Activated CD4-positive, alpha-beta T cell treated with anti-CD3 and anti-CD28 coated beads for 36 hours (primary cell): ENCODE measurements at regions not wholly inside any gene's neighbourhood (a gene's known extent, or its start where the extent isn't known, plus 50 kb on each side); places are given as distances from the start of the nearest gene placed in this dataset.
"Not testable (repeated sequence)": the region's sequence is repeated elsewhere in the genome, so short reads cannot be mapped to it uniquely, and the experiment has no call there.

ENCODE experiments used
- ATAC-seq: fragments of 200-7000 bp; cut with Tn5 transposase; one replicate; pipeline ENCODE4 v1.10.0; 2021; ENCODE audit warnings: mild to moderate bottlenecking, moderate library complexity
- CTCF ChIA-PET: fragments of 350-600 bp; sonication (Branson Sonifier 250); formaldehyde crosslinking; loops from one replicate; lab custom pipeline; 2021; ENCODE audit warnings: antibody characterized with exemption; lab: Charles Lee
- POLR2A ChIA-PET: fragments of 350-600 bp; sonication (Branson Sonifier 250); formaldehyde crosslinking; loops from one replicate; lab custom pipeline; 2021; ENCODE audit warnings: antibody characterized with exemption, inconsistent platforms; lab: Charles Lee
- DNase-seq: peaks from one replicate; pipeline ENCODE4 v3.0.0-alpha.2; 2020
- H3K27ac Mint-ChIP-seq: one replicate; pipeline ENCODE4 v1.8.0; 2021; ENCODE audit warnings: mixed read lengths
- H3K27me3 Mint-ChIP-seq: one replicate; pipeline ENCODE4 v1.8.0; 2021; ENCODE audit warnings: mixed read lengths
- H3K36me3 Mint-ChIP-seq: one replicate; pipeline ENCODE4 v1.8.0; 2021; ENCODE audit warnings: low read depth, mixed read lengths
- H3K4me1 Mint-ChIP-seq: one replicate; pipeline ENCODE4 v1.8.0; 2021; ENCODE audit warnings: mixed read lengths
- H3K4me3 Mint-ChIP-seq: one replicate; pipeline ENCODE4 v1.8.0; 2021; ENCODE audit warnings: mild to moderate bottlenecking, moderate library complexity, mixed read lengths
- H3K9me3 Mint-ChIP-seq: one replicate; pipeline ENCODE4 v1.8.0; 2021; ENCODE audit warnings: low read depth, mixed read lengths
- intact Hi-C, 2 experiments: fragments of 100-400 bp; cut with DNase I in 1 of 2; cut with micrococcal nuclease in 1 of 2; formaldehyde crosslinking; loops; one replicate each; pipeline versions ENCODE4 v1.14.2 to v1.15.1; 2022 to 2024; cut with DNase I, micrococcal nuclease

DNA sequence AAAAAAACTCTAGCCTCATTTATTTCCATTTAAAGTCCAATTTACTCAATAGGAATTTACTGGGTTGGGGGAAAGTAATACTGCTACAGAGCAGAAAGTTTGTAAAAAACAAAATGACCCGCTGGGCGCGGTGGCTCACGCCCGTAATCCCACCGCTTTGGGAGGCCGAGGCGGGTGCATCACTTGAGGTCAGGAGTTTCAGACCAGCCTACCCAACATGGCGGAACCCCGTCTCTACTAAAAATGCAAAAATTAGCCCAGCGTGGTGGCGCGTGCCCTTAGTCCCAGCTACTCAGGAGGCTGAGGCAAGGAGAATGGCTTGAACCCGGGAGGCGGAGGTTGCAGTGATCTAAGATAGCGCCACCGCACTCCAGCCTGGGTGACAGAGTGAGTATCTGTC, 745.6 kb downstream of the SLITRK1 start:
- Mint-ChIP-seq H3K9me3 (no peaks in the 10 kb centered on the region), H3K27ac (no peak overlapping the region), H3K36me3 (no peaks in the 10 kb centered on the region), H3K4me3 (no peak overlapping the region), H3K27me3 (no peaks in the 10 kb centered on the region), H3K4me1 (no peaks in the 10 kb centered on the region)
- intact Hi-C loops, result no loop called here
- DNase-seq (no peak), ATAC-seq (no peak)
- ChIA-PET POLR2A (no interaction called here), CTCF (no interaction called here)

DNA sequence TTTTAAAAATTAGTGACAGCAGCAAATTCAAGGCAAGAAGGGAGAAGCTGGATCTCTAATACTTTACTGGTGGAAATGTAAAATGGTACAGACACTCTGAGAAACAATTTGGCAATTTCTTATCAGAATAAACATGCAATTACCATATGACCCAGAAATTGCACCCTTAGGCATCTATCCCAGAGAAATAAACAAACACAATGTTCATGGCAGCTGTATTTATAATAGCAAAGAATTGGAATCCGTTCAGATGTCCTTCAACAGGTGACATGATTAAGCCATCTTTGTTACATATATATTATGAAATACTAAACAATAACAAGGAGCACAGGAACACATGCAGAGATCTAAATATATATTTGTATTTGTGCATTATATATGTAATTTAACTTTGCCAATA, 756.5 kb downstream of the SLITRK1 start:
- Mint-ChIP-seq H3K27me3 (no peaks in the 10 kb centered on the region), H3K4me3 (no peak overlapping the region), H3K9me3 (no peaks in the 10 kb centered on the region), H3K36me3 (no peaks in the 10 kb centered on the region), H3K4me1 (no peaks in the 10 kb centered on the region), H3K27ac (no peak overlapping the region)
- ATAC-seq (no peak), DNase-seq (no peak)
- ChIA-PET CTCF (no interaction called here), POLR2A (interaction anchor here (0.7 kb wide), 1 partner anchor 11 kb away, joined by 3 read pairs; no protein-coding TSS in a partner anchor)
- intact Hi-C loops, result no loop called here

DNA sequence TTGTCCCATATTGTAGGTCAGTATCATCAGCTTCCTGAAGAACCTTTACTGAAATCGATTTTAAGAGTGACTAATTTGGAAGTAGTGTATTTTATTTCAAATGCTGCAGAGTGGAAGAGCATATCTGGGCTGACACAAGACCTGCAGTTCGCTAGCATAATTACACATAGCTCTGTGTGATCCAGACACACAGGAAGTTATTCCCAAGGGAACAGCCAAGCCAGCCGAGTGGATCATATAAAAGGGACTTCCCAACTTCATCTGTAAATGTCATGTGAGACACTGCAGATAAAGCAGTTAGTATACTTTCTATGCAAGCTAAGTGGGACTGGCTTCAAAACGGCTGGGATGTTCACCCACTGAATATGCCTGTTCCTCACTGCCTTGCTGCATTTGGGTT, 760.4 kb downstream of the SLITRK1 start:
- intact Hi-C loops, result no loop called here
- ATAC-seq (no peak), DNase-seq (no peak)
- Mint-ChIP-seq H3K4me3 (no peak overlapping the region), H3K36me3 (no peaks in the 10 kb centered on the region), H3K9me3 (no peaks in the 10 kb centered on the region), H3K27me3 (no peaks in the 10 kb centered on the region), H3K4me1 (no peaks in the 10 kb centered on the region), H3K27ac (no peak overlapping the region)
- ChIA-PET CTCF (interaction anchor here (0.6 kb wide), 1 partner anchor 522 kb away, joined by 3 read pairs; no protein-coding TSS in a partner anchor), POLR2A (no interaction called here)

DNA sequence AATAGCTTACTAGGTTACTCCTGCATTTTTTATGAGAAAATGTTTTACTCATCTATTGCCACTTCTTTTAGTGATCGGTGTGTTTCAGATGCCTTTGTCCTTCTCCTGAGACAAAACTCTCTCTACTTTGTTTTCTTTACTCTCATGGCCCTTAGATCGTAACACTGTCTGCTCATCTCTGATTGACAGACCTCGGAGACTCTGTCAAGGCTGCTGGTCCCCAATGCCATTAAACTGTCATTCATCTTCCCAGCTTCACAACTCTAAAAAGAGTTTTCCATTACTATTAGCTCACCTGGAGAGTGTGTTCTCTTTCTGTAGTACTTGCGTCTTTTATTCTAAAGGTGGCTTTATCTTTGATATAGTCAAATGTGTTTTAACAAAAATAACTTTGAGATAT, 765.2 kb downstream of the SLITRK1 start:
- no peaks in the 10 kb centered on the region for H3K9me3 Mint-ChIP-seq
- POLR2A ChIA-PET, result no interaction called here

DNA sequence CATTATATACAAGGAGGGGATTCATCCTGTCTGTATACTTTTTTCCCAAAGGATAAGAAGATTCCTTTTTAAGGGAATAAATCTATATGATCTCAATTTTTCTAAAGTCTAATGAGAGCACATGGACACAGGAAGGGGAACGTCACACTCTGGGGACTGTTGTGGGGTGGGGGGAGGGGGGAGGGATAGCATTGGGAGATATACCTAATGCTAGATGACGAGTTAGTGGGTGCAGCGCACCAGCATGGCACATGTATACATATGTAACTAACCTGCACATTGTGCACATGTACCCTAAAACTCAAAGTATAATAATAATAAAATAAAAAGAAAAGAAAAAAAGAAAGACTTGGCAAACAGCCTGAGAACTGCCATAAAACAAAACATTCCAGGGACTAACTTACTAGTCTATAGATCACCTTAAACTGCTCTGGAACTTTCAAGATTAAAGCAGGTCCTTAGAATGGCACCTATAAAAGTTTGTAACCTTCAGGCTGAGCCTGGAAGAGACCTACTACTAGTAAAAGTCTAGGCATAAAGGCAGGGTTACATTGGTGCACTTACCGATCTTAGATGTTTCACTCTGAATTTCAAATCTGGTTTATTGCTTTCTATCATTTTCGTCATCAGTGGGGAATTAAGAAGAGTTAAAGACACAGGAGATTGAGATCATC, 780.6 kb downstream of the SLITRK1 start:
- H3K36me3 Mint-ChIP-seq, POLR2A ChIA-PET, DNase-seq, H3K4me3 Mint-ChIP-seq, intact Hi-C loops, H3K27ac Mint-ChIP-seq, H3K9me3 Mint-ChIP-seq, CTCF ChIA-PET, H3K27me3 Mint-ChIP-seq, H3K4me1 Mint-ChIP-seq, ATAC-seq: not testable (repeated sequence)

More for the DNA sequence above, 765.2 kb downstream of the SLITRK1 start:
- CTCF ChIA-PET, result no interaction called here
- no peak overlapping the region for H3K27ac Mint-ChIP-seq
- H3K36me3 Mint-ChIP-seq, result no peaks in the 10 kb centered on the region
- ATAC-seq, result no peak
- H3K4me3 Mint-ChIP-seq, result no peak overlapping the region
- intact Hi-C loops, result no loop called here
- H3K4me1 Mint-ChIP-seq, result no peaks in the 10 kb centered on the region
- no peak for DNase-seq
- no peaks in the 10 kb centered on the region for H3K27me3 Mint-ChIP-seq

DNA sequence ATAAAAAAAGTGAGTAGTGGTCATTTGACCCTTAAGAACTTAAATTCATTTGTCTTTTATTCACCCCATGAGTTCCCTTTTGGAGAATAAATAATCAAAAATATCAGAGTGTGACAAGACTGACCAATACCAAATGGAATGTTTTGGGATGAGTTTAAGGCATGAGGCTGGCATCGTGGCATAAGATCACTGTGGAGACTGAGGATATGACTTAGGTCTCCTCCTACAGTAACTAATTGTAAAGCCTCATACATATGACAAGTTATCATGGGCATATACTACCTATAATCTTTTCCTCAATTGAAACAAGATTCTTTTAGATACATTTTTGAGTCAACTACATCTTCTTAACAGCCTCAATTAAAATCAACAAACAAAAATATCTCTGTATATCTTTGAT, 782.0 kb downstream of the SLITRK1 start:
- H3K4me3 Mint-ChIP-seq, result no peak overlapping the region
- ChIA-PET POLR2A (no interaction called here), CTCF (no interaction called here)
- H3K4me1 Mint-ChIP-seq, result no peaks in the 10 kb centered on the region
- DNase-seq, result no peak
- no peak for ATAC-seq
- intact Hi-C loops, result no loop called here
- H3K9me3 Mint-ChIP-seq, result peaks cover 2% of the 10 kb centered on the region
- H3K27me3 Mint-ChIP-seq, result no peaks in the 10 kb centered on the region
- no peaks in the 10 kb centered on the region for H3K36me3 Mint-ChIP-seq
- no peak overlapping the region for H3K27ac Mint-ChIP-seq

DNA sequence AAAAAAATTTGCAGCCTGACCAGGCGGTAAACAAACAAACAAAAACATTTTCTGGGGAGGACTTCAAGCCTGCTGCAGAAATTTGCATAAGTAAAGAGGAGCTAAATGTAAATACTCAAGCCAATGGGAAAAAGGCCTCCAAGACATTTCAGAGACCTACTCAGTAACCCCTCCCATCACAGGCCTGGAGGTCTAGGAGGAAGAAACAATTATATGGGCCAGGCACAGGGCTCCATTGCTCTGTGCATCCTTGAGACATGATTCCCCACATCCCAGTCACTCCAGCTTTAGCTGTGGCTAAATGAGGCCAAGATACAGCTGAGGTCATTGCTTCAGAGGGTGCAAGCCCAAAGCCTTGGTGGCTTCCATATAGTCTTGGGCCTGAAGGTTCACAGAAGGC, 793.4 kb downstream of the SLITRK1 start:
- intact Hi-C loops, result no loop called here
- Mint-ChIP-seq H3K4me3 (no peak overlapping the region), H3K4me1 (no peaks in the 10 kb centered on the region), H3K9me3 (peaks cover 17% of the 10 kb centered on the region), H3K27me3 (no peaks in the 10 kb centered on the region), H3K36me3 (no peaks in the 10 kb centered on the region), H3K27ac (no peak overlapping the region)
- DNase-seq (no peak), ATAC-seq (no peak)
- CTCF ChIA-PET, result no interaction called here
- POLR2A ChIA-PET, result no interaction called here

DNA sequence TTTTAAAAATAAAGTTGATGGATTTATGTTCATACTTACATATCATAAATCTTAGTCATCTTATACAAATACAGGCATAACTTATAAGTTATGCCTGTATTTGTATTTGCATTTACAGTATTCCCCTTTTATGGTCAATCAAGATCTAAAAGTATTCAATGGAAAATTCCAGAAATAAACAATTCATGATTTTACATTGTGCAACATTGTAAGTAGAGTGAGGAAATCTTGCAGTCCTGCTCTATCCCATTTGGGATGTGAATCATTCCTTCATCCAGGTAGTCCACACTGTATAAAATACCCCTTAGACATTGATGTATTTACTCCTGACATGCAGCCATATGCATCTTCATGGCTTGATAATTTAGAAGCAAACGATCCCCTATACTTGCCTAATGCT, 795.3 kb downstream of the SLITRK1 start:
- CTCF ChIA-PET, result no interaction called here

DNA sequence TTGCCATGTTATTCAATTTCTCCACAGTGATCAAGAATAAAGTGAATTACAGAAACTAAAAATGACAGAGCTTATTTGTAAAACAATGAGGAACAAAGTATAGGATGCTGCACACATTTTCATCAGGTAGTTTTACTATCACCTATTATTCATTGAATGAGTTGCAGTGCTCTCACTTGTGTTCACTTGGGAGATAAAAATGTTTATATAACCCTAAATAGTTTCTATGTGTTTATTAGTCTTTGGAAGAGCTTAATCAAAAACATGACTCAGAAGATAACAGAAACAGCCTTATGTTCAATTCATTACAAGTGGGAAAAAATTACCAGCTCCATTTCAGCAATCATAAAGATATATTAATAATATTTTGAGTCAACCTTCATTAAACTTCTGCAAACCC, 796.2 kb downstream of the SLITRK1 start:
- CTCF ChIA-PET, result no interaction called here
- Mint-ChIP-seq H3K4me3 (no peak overlapping the region), H3K4me1 (no peaks in the 10 kb centered on the region), H3K9me3 (peaks cover 17% of the 10 kb centered on the region), H3K27ac (no peak overlapping the region), H3K36me3 (no peaks in the 10 kb centered on the region), H3K27me3 (no peaks in the 10 kb centered on the region)
- POLR2A ChIA-PET, result no interaction called here
- intact Hi-C loops, result no loop called here
- no peak for ATAC-seq
- no peak for DNase-seq

More for the DNA sequence above, 795.3 kb downstream of the SLITRK1 start:
- ATAC-seq (no peak), DNase-seq (no peak)
- Mint-ChIP-seq H3K27me3 (no peaks in the 10 kb centered on the region), H3K4me3 (no peak overlapping the region), H3K4me1 (no peaks in the 10 kb centered on the region), H3K9me3 (peaks cover 17% of the 10 kb centered on the region), H3K27ac (no peak overlapping the region), H3K36me3 (no peaks in the 10 kb centered on the region)
- intact Hi-C loops, result no loop called here
- POLR2A ChIA-PET, result no interaction called here

DNA sequence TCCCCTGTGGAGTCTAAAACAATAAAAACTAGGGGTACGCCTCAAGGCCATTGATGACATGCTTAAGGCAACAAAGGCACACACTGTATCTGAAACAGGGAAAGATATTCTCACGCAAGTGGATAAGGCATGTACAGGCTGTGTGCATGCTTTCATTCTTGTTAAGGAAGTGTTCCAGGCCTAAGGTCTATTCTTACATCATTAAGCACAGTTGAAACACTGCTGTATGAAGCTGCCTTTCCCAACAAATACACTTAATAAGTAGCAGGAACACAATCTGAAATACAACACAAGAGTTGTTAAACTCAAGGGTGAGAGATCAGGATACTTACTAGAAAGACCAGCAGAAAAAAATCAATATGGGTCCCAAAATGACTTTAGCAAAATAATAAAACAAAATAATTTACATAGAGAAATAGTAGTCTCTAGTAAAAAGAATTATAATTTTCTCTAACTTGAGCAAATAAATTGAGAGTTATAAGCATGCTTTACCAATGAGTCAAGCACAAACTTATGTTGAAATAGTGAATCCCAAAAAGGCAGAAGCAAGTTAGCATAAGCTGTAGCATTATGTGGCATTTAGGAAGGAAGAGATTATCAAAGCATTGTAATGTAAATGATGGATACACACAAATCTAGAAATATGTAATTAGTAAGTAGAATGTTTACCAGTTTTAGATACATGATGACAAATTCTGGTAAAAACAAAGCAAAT, 796.9 kb downstream of the SLITRK1 start:
- Mint-ChIP-seq H3K4me1 (no peaks in the 10 kb centered on the region), H3K36me3 (no peaks in the 10 kb centered on the region), H3K27me3 (no peaks in the 10 kb centered on the region), H3K9me3 (peaks cover 12% of the 10 kb centered on the region), H3K27ac (no peak overlapping the region), H3K4me3 (no peak overlapping the region)
- CTCF ChIA-PET, result no interaction called here
- ATAC-seq (no peak), DNase-seq (no peak)
- POLR2A ChIA-PET, result no interaction called here
- intact Hi-C loops, result no loop called here

DNA sequence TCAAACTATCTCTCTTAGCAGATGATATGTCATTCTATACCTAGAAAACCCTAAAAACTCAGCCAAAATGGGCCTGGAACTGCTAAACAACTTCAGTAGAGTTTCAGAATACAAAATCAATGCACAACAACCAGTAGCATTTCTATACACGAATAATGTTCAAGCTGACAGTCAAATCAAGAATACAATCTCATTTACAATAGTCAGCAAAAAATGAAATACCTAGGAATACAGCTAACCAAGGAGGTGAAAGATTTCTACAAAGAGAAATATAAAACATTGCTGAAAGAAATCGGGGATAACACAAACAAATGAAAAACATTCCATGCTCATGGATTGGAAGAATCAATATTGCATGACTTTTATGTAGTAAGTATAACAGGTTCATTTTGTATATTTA, 804.8 kb downstream of the SLITRK1 start:
- ATAC-seq (no peak), DNase-seq (no peak)
- Mint-ChIP-seq H3K27ac (no peak overlapping the region), H3K27me3 (no peaks in the 10 kb centered on the region), H3K4me1 (no peaks in the 10 kb centered on the region), H3K36me3 (no peaks in the 10 kb centered on the region), H3K4me3 (no peak overlapping the region), H3K9me3 (peaks cover 3% of the 10 kb centered on the region)
- ChIA-PET CTCF (no interaction called here), POLR2A (no interaction called here)
- intact Hi-C loops, result no loop called here

DNA sequence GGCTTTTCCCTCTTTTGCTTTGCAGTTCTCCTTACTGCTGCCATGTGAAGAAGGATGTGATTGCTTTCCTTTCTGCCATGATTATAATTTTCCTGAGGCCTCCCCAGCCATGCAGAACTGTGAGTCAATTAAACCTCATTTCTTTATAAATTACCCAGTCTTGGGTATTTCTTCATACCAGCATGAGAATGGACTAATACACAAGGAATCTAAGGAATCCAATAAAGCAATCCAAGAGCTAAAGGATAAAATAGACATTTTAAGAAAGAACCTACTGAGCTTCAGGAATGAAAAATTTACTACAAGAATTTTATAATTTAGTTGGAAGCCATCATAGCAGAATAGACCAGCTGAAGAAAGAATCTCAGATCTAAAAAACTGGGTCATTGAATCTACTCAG, 808.3 kb downstream of the SLITRK1 start:
- H3K27ac Mint-ChIP-seq, H3K36me3 Mint-ChIP-seq, H3K4me1 Mint-ChIP-seq, DNase-seq, CTCF ChIA-PET, H3K4me3 Mint-ChIP-seq, POLR2A ChIA-PET, ATAC-seq, H3K9me3 Mint-ChIP-seq, H3K27me3 Mint-ChIP-seq, intact Hi-C loops: not testable (repeated sequence)
